ENCODE measurements at regions not wholly inside any gene's neighbourhood (a gene's known extent, or its start where the extent isn't known, plus 50 kb on each side); places are given as distances from the start of the nearest gene placed in this dataset.
"Not testable (repeated sequence)": the region's sequence is repeated elsewhere in the genome, so short reads cannot be mapped to it uniquely, and the experiment has no call there.

DNA sequence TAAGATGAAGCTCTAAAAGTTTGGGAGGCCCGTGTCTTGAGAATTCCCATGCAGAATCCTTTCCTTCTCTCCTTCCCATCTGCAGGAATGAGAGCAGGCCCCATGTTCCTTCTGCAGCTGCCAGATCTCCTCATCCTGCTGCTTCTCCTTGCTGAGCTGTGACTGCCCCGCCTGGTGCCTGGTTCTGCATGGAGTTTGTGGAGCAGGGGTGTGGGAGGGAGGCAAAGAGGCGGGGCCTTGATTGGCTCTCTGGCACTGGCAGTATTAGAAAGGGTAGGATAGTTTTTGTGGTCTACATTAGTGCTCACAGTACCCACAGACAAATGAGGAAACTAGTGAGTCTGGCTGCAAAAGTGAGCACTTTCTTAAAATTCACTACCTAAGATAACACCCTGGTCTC lies 91.1 kb upstream of the CLPB start:
- no peak for TF ChIP-seq CTCF (IDR thresholded peaks at IDR 0.05; ENCODE audit: insufficient read depth, missing control alignments)
- FAIRE-seq (no peak), DNase-seq (ENCODE audit: insufficient read length, low spot score) (no peak)

DNA sequence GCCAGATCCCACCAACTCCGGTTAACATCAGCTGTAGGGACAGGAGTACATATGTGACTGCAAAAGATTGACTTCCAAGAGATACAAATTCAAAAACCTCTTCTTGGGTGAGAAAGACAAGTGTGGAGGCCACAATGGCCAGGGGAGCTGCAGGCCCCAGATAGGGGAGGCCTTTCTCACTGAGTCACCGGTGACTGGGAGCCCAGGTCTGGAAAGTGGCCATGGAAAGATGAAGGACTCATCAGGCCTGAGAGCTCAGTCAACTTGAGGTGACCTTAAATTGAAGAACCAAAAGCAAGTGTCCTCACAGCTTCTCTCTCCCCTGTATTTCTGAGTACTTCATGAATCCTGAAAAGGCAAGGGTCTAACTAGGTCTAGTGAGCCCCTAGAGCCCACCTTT lies 90.4 kb upstream of the CLPB start:
- no peak for DNase-seq (ENCODE audit: insufficient read length, low spot score)
- TF ChIP-seq CTCF (IDR thresholded peaks at IDR 0.05; ENCODE audit: insufficient read depth, missing control alignments) = no peak
- FAIRE-seq = no peak

DNA sequence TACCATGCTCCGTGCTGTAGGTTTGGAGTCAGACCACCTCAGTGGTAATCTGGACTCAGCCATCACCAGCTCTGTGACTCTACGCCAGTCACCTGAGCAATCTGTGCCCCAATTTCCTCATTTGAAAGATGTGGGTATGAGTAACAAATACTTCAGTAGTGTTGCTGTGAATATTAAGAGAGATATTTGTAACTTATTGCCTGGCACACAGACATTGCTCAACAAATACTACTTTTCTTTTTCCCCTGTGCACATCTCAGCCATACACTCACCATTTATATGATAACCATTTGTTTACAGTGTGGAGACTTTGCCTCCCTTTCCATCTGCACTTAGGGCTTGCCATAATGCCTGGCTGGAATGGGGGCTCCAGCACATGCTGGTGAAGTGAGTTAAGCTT lies 89.7 kb upstream of the CLPB start:
- DNase-seq (ENCODE audit: insufficient read length, low spot score) = no peak
- FAIRE-seq = no peak
- no peak for TF ChIP-seq CTCF (IDR thresholded peaks at IDR 0.05; ENCODE audit: insufficient read depth, missing control alignments)

DNA sequence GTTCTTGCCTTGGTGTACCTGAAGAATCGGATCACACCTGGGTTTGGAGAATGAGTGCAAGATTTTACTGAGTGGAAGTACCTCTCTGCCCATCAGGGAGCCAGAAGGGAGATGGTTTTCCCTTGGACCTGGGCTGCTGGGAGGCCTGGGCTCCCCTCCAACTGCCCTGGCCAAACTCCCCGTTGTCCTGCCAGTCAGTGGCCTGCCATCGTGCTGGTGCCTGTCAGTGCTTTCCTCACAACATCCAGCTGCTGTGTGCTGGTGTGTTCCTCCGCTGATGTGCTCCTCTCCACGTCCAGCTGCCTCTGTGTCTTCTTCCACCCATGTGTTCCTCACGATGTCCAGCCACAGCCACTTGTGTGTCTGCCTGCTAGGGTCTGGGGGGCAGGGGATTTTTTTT lies 87.9 kb upstream of the CLPB start:
- FAIRE-seq (no peak), DNase-seq (ENCODE audit: insufficient read length, low spot score) (no peak)
- TF ChIP-seq CTCF (IDR thresholded peaks at IDR 0.05; ENCODE audit: insufficient read depth, missing control alignments) = no peak

- FAIRE-seq (no peak), DNase-seq (ENCODE audit: insufficient read length, low spot score) (no peak)
- no peak for TF ChIP-seq CTCF (IDR thresholded peaks at IDR 0.05; ENCODE audit: insufficient read depth, missing control alignments)
Observed at GRCh38 chr11:72521664-72522063, 87.3 kb upstream of the CLPB start.

DNA sequence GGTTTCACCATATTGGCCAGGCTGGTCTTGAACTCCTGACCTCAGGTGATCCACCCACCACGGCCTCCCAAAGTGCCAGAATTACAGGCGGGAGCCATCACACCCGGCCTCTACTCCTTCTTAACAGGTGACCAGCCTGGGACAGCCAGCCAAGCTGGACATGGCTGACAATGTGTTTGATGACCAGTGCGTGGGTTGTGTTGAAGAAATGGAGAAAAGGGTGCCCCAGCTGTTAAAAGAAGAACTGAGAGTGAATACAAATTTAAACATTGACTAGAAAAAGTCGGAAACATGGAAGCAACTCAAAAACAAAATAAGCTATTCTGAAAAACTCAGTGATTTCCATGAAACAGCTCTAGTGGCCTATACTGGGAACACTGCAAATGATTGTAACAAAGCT lies 86.5 kb upstream of the CLPB start:
- FAIRE-seq (no peak), DNase-seq (ENCODE audit: insufficient read length, low spot score) (no peak)
- TF ChIP-seq CTCF (IDR thresholded peaks at IDR 0.05; ENCODE audit: insufficient read depth, missing control alignments) = no peak

DNA sequence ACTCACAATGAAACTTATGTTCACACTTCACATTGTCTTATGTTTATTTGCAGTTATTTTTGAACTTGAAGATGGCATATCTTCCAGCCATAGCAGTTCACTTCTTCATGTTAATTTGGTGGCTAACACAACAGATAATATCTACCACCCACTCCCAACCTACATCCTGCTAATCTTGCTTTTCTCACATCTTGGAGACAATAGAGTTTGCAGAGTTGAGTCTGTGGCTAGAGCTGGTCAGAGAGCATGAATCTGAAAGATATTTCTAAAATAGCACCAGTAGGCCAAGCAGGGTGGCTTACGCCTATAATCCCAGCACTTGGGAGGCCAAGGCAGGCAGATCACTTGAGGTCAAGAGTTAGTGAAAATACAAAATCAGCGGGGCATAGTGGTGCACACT lies 85.6 kb upstream of the CLPB start:
- DNase-seq (ENCODE audit: insufficient read length, low spot score); FAIRE-seq: not testable (repeated sequence)

DNA sequence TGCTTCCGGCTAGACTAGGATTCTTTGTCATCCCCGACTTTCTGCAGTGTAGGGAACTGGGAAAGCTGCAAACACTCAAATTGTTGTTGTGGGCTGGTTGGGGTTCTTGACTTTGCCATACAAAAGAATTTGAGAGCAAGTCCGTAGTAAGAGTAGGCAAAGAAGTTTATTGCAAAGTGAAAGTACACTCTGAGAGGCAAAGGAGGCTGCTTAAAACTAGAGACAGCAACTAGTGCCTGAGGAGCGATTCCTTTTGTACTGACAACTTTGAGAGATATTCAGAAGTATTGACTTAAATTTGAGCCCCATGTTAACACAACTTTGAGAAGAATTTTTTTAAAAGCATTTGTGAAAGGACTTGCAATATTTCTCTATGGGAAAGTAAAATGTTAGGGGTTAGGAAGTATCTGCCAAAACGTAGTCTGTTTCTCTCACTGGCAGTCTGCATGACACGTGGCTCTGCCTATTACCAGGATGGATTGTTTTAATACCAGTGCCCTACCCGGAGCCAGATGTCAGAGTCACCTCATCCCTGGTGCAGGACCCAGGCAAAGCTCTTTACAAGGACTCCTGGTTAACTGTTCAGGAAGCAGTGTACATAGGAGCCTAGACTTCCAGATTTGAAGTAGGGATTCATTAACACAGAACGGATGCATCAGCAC lies 85.0 kb upstream of the CLPB start:
- TF ChIP-seq CTCF (IDR thresholded peaks at IDR 0.05; ENCODE audit: insufficient read depth, missing control alignments) = no peak
- DNase-seq (ENCODE audit: insufficient read length, low spot score) = no peak
- no peak for FAIRE-seq

Data from D721Med (cell line).